ENCODE measurements at regions not wholly inside any gene's neighbourhood (a gene's known extent, or its start where the extent isn't known, plus 50 kb on each side); places are given as distances from the start of the nearest gene placed in this dataset.

GRCh38 chr18:78918707-78919106 is 60.9 kb upstream of the SALL3 start:
- in situ Hi-C loops (cut with HindIII; ENCODE audit: low pct_unique_long_range_greater_than_20kb, low sequenced_read_pairs): no loop called here
- no peak for DNase-seq (ENCODE audit: low read depth in 1 of 2, low spot score in 1 of 2)
- no peak for TF ChIP-seq JUND (IDR thresholded peaks at IDR 0.05; ENCODE audit: low read depth)

DNA sequence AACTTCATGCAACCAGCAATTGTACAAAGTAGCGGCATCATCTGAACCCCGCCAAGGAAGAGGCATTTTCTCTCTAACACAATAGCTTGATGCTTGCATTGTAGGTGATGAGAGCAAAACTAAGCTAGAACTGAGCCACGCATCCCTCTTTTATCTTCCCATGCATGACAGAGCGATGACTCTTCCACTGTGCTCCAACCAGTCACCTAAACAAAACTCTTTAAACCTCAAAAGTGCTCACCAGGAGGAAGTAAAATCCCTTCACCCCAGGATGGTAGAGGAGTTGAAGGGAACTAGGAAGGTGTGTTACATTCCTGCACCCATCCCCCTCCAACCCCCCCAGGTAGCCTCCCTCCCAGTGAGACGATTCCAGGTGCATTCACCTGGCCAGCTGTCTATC is 59.7 kb upstream of the SALL3 start:
- in situ Hi-C loops (cut with HindIII; ENCODE audit: low pct_unique_long_range_greater_than_20kb, low sequenced_read_pairs): no loop called here
- DNase-seq (ENCODE audit: low read depth in 1 of 2, low spot score in 1 of 2): no peak

DNA sequence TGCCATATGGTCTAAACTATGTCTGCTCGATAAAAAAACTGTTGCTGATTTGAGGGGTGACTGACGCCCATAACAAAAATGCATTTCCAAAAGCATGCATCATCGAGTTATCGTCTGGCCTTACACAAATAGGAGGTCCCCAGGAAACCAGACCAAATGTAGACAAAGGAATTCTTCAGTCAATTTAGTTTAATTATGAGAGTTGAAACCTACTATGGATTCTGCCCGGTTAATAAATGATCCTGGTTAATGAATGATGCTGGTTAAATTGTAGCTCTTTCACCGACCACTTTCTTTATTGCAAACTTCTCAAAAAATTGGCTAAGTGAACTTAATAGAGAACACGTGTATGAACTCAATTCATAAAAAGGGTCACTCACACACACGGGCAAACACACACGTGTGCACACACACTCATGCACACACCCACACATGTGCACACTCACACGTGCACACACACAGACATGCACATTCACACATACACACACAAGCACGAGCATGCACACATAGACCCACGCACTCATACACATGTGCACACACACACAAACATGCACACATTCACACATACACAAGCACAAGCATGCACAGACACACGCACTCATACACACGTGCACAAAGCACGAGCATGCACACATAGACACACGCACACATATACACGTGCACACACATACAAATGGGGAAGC is 59.0 kb upstream of the SALL3 start:
- in situ Hi-C loops (cut with HindIII; ENCODE audit: low pct_unique_long_range_greater_than_20kb, low sequenced_read_pairs): no loop called here
- no peak for DNase-seq (ENCODE audit: low read depth in 1 of 2, low spot score in 1 of 2)
- no peak for TF ChIP-seq JUND (IDR thresholded peaks at IDR 0.05; ENCODE audit: low read depth)

More for the DNA sequence above, 59.7 kb upstream of the SALL3 start:
- no peak for TF ChIP-seq JUND (IDR thresholded peaks at IDR 0.05; ENCODE audit: low read depth)

DNA sequence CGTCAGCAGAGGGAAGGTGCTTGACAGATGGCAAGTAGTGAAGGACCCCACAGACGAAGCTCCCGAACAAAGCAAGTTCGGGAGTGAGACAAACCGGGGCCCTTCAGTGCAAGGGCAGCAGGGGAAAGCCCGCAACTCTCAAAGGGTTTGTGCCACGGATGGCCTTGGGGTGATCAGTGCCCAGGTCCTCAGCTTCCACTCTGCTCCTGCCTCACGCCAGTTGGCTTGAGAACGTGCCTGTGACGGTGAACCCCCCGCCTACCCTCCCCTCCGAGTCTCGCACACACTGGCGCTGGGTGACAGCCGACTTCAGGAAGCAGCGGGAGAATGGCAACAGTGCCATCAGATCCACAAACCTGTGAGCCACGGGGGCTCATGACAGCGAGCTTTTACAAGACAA is 56.8 kb upstream of the SALL3 start:
- in situ Hi-C loops (cut with HindIII; ENCODE audit: low pct_unique_long_range_greater_than_20kb, low sequenced_read_pairs): no loop called here
- no peak for TF ChIP-seq JUND (IDR thresholded peaks at IDR 0.05; ENCODE audit: low read depth)
- no peak for DNase-seq (ENCODE audit: low read depth in 1 of 2, low spot score in 1 of 2)

DNA sequence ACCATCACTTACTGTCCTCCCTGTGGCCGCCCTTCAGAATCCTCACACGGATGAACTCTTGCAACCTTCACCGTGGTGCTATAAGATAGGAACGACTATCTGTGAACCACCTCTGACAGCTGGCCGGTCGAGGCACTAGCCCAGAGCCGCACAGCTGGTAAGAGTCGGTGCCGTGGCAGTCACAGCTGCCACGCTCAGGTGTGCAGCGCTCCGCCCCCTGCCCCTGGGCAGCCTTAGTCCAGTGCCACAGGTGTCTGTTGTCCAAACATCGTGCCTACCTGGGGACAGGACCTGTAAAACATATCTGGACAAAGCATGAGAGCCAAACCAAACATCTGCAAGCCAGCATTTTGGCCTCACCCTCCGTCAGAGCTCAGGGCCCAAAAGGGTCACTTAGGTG is 55.3 kb upstream of the SALL3 start:
- TF ChIP-seq JUND (IDR thresholded peaks at IDR 0.05; ENCODE audit: low read depth): no peak
- DNase-seq (ENCODE audit: low read depth in 1 of 2, low spot score in 1 of 2): no peak
- in situ Hi-C loops (cut with HindIII; ENCODE audit: low pct_unique_long_range_greater_than_20kb, low sequenced_read_pairs): no loop called here

- TF ChIP-seq JUND (IDR thresholded peaks at IDR 0.05; ENCODE audit: low read depth): no peak
- in situ Hi-C loops (cut with HindIII; ENCODE audit: low pct_unique_long_range_greater_than_20kb, low sequenced_read_pairs): no loop called here
- DNase-seq (ENCODE audit: low read depth in 1 of 2, low spot score in 1 of 2): no peak
Observed at GRCh38 chr18:78924786-78925540, 54.7 kb upstream of the SALL3 start.

DNA sequence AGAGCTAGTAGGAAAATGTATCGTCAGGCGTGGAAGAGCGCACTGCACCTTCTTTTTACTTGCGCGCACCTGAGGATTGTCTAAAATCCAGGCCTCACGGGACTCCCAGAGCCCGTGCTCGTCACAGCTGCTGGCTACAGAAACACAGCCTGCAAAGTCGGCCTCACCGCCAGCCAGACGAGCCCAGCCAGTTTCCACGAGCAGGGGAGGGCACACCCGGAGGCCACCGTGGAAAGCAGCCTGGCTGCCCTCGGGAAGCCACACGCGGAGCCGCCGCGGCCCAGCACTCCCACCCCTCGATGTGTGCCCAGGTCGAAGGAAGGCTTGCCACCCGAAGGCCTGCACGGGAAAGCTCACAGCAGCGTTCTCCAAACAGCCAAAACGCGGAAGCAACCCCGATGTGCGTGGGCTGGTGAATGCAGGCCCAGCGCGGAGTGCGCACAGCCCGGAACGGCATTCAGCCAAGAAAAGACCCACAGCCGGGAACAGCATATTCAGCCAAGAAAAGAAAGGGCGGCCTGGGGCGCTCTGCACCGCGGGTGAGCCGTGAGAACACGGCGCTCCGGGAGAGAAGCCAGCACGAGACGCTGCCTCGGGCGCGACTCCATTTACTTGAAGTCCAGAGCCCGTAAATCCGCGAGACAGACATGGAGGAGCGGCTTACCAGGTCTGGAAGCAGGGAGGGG is 53.9 kb upstream of the SALL3 start:
- DNase-seq (ENCODE audit: low read depth in 1 of 2, low spot score in 1 of 2): peak; percentile 21 to 51
- no peak for TF ChIP-seq JUND (IDR thresholded peaks at IDR 0.05; ENCODE audit: low read depth)
- in situ Hi-C loops (cut with HindIII; ENCODE audit: low pct_unique_long_range_greater_than_20kb, low sequenced_read_pairs): no loop called here

- DNase-seq (ENCODE audit: low read depth in 1 of 2, low spot score in 1 of 2): no peak
- TF ChIP-seq JUND (IDR thresholded peaks at IDR 0.05; ENCODE audit: low read depth): no peak
- in situ Hi-C loops (cut with HindIII; ENCODE audit: low pct_unique_long_range_greater_than_20kb, low sequenced_read_pairs): no loop called here
Observed at GRCh38 chr18:78926243-78926615, 53.4 kb upstream of the SALL3 start.

- in situ Hi-C loops (cut with HindIII; ENCODE audit: low pct_unique_long_range_greater_than_20kb, low sequenced_read_pairs): no loop called here
- TF ChIP-seq JUND (IDR thresholded peaks at IDR 0.05; ENCODE audit: low read depth): no peak
- DNase-seq (ENCODE audit: low read depth in 1 of 2, low spot score in 1 of 2): no peak
Observed at GRCh38 chr18:78927156-78927555, 52.5 kb upstream of the SALL3 start.

DNA sequence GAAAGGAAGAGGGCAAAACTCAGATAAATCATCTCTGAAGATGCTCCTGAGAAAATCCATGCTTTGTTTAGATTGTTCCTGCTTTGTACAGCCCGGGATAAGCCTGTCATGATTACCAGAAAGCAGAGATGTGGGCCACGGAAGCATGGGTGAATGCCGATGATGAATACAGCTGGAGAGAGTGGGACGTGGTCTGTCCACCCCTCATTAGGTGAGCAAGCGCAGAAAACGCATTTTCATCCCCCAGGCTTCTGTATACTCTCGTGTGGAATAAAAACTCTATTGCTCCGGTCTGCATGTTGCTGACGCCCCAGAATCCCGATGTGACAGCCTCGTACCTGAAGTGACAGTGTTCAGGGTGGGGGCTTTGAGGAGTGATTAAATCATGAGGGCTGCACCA is 52.0 kb upstream of the SALL3 start:
- TF ChIP-seq JUND (IDR thresholded peaks at IDR 0.05; ENCODE audit: low read depth): no peak
- in situ Hi-C loops (cut with HindIII; ENCODE audit: low pct_unique_long_range_greater_than_20kb, low sequenced_read_pairs): no loop called here
- DNase-seq (ENCODE audit: low read depth in 1 of 2, low spot score in 1 of 2): no peak

DNA sequence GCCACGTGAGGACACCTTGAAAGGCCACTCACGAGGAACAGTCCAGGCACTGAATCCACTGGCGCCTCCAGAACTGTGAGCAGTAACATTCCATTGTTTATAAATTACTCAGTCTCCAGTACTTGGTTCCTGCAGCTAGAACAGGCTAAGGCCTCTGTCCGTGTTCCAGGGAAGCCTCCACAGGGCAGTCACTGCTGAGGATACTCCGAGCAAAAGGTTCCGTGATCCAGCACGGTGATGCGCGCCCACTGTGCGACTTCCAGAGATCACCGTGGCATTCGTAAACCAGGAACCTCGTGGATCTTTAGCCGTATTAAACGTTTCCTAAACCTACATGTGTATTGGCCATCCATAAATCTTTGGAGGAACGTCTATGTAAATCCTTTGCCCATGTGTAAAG is 51.5 kb upstream of the SALL3 start:
- in situ Hi-C loops (cut with HindIII; ENCODE audit: low pct_unique_long_range_greater_than_20kb, low sequenced_read_pairs): no loop called here
- TF ChIP-seq JUND (IDR thresholded peaks at IDR 0.05; ENCODE audit: low read depth): no peak
- DNase-seq (ENCODE audit: low read depth in 1 of 2, low spot score in 1 of 2): no peak

DNA sequence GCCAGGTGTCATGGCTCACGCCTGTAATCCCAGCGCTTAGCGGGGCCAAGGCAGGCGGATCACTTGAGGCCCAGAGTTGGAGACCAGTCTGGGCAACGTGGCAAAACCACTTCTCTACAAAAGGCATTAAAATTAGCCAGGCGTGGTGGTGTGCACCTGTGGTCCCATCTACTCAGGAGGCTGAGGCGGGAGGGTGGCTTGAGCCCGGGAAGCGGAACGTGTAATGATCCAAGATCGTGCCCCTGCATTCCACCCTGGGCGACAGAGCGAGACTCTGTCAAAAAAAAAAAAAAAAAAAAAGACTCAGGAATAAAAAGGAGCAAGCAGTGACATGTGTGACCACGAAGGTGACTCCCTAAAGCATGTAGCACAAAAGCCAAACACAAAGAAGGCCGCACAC is 50.1 kb upstream of the SALL3 start:
- in situ Hi-C loops (cut with HindIII; ENCODE audit: low pct_unique_long_range_greater_than_20kb, low sequenced_read_pairs): no loop called here
- TF ChIP-seq JUND (IDR thresholded peaks at IDR 0.05; ENCODE audit: low read depth): no peak
- no peak for DNase-seq (ENCODE audit: low read depth in 1 of 2, low spot score in 1 of 2)

All from T47D (cell line).